ENCODE measurements at regions not wholly inside any gene's neighbourhood (a gene's known extent, or its start where the extent isn't known, plus 50 kb on each side); places are given as distances from the start of the nearest gene placed in this dataset.
"Not testable (repeated sequence)": the region's sequence is repeated elsewhere in the genome, so short reads cannot be mapped to it uniquely, and the experiment has no call there.

- POLR2A ChIA-PET: no interaction called here
- H3K79me2 ChIP-seq (ENCODE audit: control insufficient read depth, insufficient read depth, low read length): no peaks in the 10 kb centered on the region
These were observed 166.8 kb downstream of the KCNS3 start for GRCh38 chr2:18045230-18045629.

GRCh38 chr2:18017381-18017780, 138.9 kb downstream of the KCNS3 start:
- DNase-seq (ENCODE audit: low read depth, low spot score); H3K27me3 ChIP-seq (ENCODE audit: control insufficient read depth in 2 of 2, insufficient read depth in 2 of 2, low read length in 2 of 2); H3K4me3 ChIP-seq (replicated peaks in 1 of 3; ENCODE audit: insufficient read depth in 1 of 3, low read depth in 1 of 3, low read length in 3 of 3); H3K9me3 ChIP-seq (replicated peaks; ENCODE audit: control insufficient read depth, insufficient read depth, low read length); H3K9ac ChIP-seq (replicated peaks; ENCODE audit: extremely low read depth, insufficient read depth, low read length); H3K4me2 ChIP-seq (ENCODE audit: insufficient read depth, low read length); FAIRE-seq; H3K9me1 ChIP-seq (replicated peaks; ENCODE audit: control insufficient read depth, extremely low read depth, insufficient read depth, low read length); intact Hi-C loops (cut with micrococcal nuclease); H3K27ac ChIP-seq (ENCODE audit: insufficient read depth, low read depth, low read length); H3K79me2 ChIP-seq (ENCODE audit: control insufficient read depth, insufficient read depth, low read length); H2AFZ ChIP-seq (ENCODE audit: low read depth, low read length); dilution Hi-C loops (cut with MboI; ENCODE audit: extremely low pct_ligation_motif_present, low sequenced_read_pairs); POLR2A ChIA-PET; BruUV-seq (replicated peaks); H3K36me3 ChIP-seq (ENCODE audit: control insufficient read depth in 2 of 2, extremely low read depth in 1 of 2, insufficient read depth in 2 of 2, low read length in 2 of 2); CTCF ChIA-PET; H4K20me1 ChIP-seq (replicated peaks; ENCODE audit: control insufficient read depth, extremely low read depth, insufficient read depth, low read length); H3K4me1 ChIP-seq (ENCODE audit: control insufficient read depth, extremely low read depth, insufficient read depth, low read length): not testable (repeated sequence)

More at GRCh38 chr2:18045230-18045629, 166.8 kb downstream of the KCNS3 start:
- TF ChIP-seq MAX (IDR thresholded peaks at IDR 0.05; ENCODE audit: insufficient read depth, insufficient read length) (no peak), MYC (IDR thresholded peaks at IDR 0.05; ENCODE audit: low read depth, low read length) (no peak), FOS (IDR thresholded peaks at IDR 0.05; ENCODE audit: borderline replicate concordance, insufficient read depth, low read length) (no peak), JUN (IDR thresholded peaks at IDR 0.05; ENCODE audit: borderline replicate concordance, insufficient read depth, insufficient read length, low read depth) (no peak), EZH2 (IDR thresholded peaks at IDR 0.05; ENCODE audit: borderline replicate concordance, low read depth, low read length, severe bottlenecking) (no peak), POLR2A (IDR thresholded peaks at IDR 0.05; ENCODE audit: low read depth, low read length) (no peak), POLR2AphosphoS5 (IDR thresholded peaks at IDR 0.05; ENCODE audit: insufficient read depth, low read depth, low read length) (no peak), GATA2 (IDR thresholded peaks at IDR 0.05; ENCODE audit: insufficient read depth, insufficient read length, low read depth, low read length) (no peak), CTCF (IDR thresholded peaks at IDR 0.05; ENCODE audit: extremely low read depth in 1 of 2, insufficient read depth in 1 of 2, low read depth in 1 of 2, low read length in 2 of 2) (no peak)
- Histone ChIP-seq H3K27ac (ENCODE audit: insufficient read depth, low read depth, low read length) (no peak overlapping the region), H3K9me1 (replicated peaks; ENCODE audit: control insufficient read depth, extremely low read depth, insufficient read depth, low read length) (no peaks in the 10 kb centered on the region), H3K27me3 (ENCODE audit: control insufficient read depth in 2 of 2, insufficient read depth in 2 of 2, low read length in 2 of 2) (no peaks in the 10 kb centered on the region), H4K20me1 (replicated peaks; ENCODE audit: control insufficient read depth, extremely low read depth, insufficient read depth, low read length) (no peaks in the 10 kb centered on the region), H2AFZ (ENCODE audit: low read depth, low read length) (no peak overlapping the region), H3K4me1 (ENCODE audit: control insufficient read depth, extremely low read depth, insufficient read depth, low read length) (no peaks in the 10 kb centered on the region), H3K9ac (replicated peaks; ENCODE audit: extremely low read depth, insufficient read depth, low read length) (no peak overlapping the region), H3K4me3 (replicated peaks in 1 of 3; ENCODE audit: insufficient read depth in 1 of 3, low read depth in 1 of 3, low read length in 3 of 3) (no peak overlapping the region), H3K36me3 (ENCODE audit: control insufficient read depth in 2 of 2, extremely low read depth in 1 of 2, insufficient read depth in 2 of 2, low read length in 2 of 2) (no peaks in the 10 kb centered on the region), H3K9me3 (replicated peaks; ENCODE audit: control insufficient read depth, insufficient read depth, low read length) (no peaks in the 10 kb centered on the region), H3K4me2 (ENCODE audit: insufficient read depth, low read length) (no peak overlapping the region)
- no TSS peak for BruUV-seq (replicated peaks)
- CTCF ChIA-PET: no interaction called here
- FAIRE-seq (no peak), DNase-seq (ENCODE audit: low read depth, low spot score) (no peak)
- dilution Hi-C loops (cut with MboI; ENCODE audit: extremely low pct_ligation_motif_present, low sequenced_read_pairs) (no loop called here), intact Hi-C loops (cut with micrococcal nuclease) (no loop called here)

Data from endothelial cell of umbilical vein (primary cell).